GM23338 (cell line): ENCODE measurements at regions not wholly inside any gene's neighbourhood (a gene's known extent, or its start where the extent isn't known, plus 50 kb on each side); places are given as distances from the start of the nearest gene placed in this dataset.

Source experiments
- ATAC-seq: fragments of 200-7000 bp; cut with Tn5 transposase; 3 replicates; pipeline ENCODE4 v1.9.1; 2020
- DNase-seq: peaks from one replicate; pipeline ENCODE4 v3.0.0-alpha.2; 2015; ENCODE audit warnings: low spot score
- H2AFZ ChIP-seq: fragments of 200-600 bp; sonication (generic); 2 replicates; pipeline ENCODE4 v1.8.0; 2016; ENCODE audit warnings: antibody characterized with exemption, mild to moderate bottlenecking, moderate library complexity
- H3F3A ChIP-seq: fragments of 200-600 bp; sonication (generic); replicated peaks from 2 replicates; pipeline ENCODE4 v1.8.0; 2017; ENCODE audit warnings: antibody characterized with exemption, mixed run types, low read depth
- H3K27ac ChIP-seq: fragments of 200-600 bp; sonication (generic); 2 replicates; pipeline ENCODE4 v1.6.1; 2016; ENCODE audit warnings: low read depth
- H3K27me3 ChIP-seq: fragments of 200-600 bp; sonication (generic); 2 replicates; pipeline ENCODE4 v1.8.0; 2016; ENCODE audit warnings: mild to moderate bottlenecking, mixed run types, moderate library complexity; ENCODE audit not compliant: insufficient read depth
- H3K36me3 ChIP-seq: fragments of 200-600 bp; sonication (generic); 2 replicates; pipeline ENCODE4 v1.8.0; 2016; ENCODE audit warnings: mild to moderate bottlenecking; ENCODE audit not compliant: insufficient read depth
- H3K4me1 ChIP-seq: fragments of 200-600 bp; sonication (generic); 2 replicates; pipeline ENCODE4 v1.8.0; 2016; ENCODE audit warnings: mild to moderate bottlenecking, moderate library complexity; ENCODE audit not compliant: insufficient read depth
- H3K4me2 ChIP-seq: fragments of 200-600 bp; sonication (generic); 2 replicates; pipeline ENCODE4 v1.7.1; 2017; ENCODE audit warnings: mixed run types
- H3K4me3 ChIP-seq: fragments of 200-600 bp; sonication (generic); 2 replicates; pipeline ENCODE4 v1.6.1; 2016; ENCODE audit warnings: mixed run types
- H3K79me2 ChIP-seq: fragments of 200-600 bp; sonication (generic); replicated peaks from 2 replicates; pipeline ENCODE4 v1.8.0; 2017; ENCODE audit warnings: mild to moderate bottlenecking; ENCODE audit not compliant: insufficient read depth
- H3K9me2 ChIP-seq: fragments of 200-600 bp; sonication (generic); 2 replicates; pipeline ENCODE4 v1.8.0; 2017; ENCODE audit not compliant: insufficient read depth
- H4K20me1 ChIP-seq: fragments of 200-600 bp; sonication (generic); replicated peaks from 2 replicates; pipeline ENCODE4 v1.8.0; 2017; ENCODE audit warnings: mild to moderate bottlenecking; ENCODE audit not compliant: insufficient read depth
- H3K27ac Mint-ChIP-seq: 2 replicates; pipeline ENCODE4 v1.8.0; 2020; ENCODE audit warnings: inconsistent platforms, mild to moderate bottlenecking, moderate library complexity, mixed read lengths
- H3K27me3 Mint-ChIP-seq: 3 replicates; pipeline ENCODE4 v1.8.0; 2022; ENCODE audit warnings: low read depth, mild to moderate bottlenecking, moderate library complexity, mixed read lengths, inconsistent platforms; ENCODE audit not compliant: insufficient read depth, poor library complexity
- H3K36me3 Mint-ChIP-seq: 3 replicates; pipeline ENCODE4 v1.8.0; 2021; ENCODE audit warnings: low read depth, mild to moderate bottlenecking, inconsistent platforms, moderate library complexity, mixed read lengths
- H3K4me1 Mint-ChIP-seq: 3 replicates; pipeline ENCODE4 v1.8.0; 2020; ENCODE audit warnings: mild to moderate bottlenecking, inconsistent platforms, mixed read lengths
- H3K4me3 Mint-ChIP-seq: 3 replicates; pipeline ENCODE4 v1.8.0; 2021; ENCODE audit warnings: moderate library complexity, mild to moderate bottlenecking, inconsistent platforms, mixed read lengths
- H3K9me3 Mint-ChIP-seq: 3 replicates; pipeline ENCODE4 v1.8.0; 2020; ENCODE audit warnings: moderate library complexity, mild to moderate bottlenecking, inconsistent platforms, mixed read lengths
- CTCF ChIP-seq, 2 experiments: fragments of 200-600 bp in 1 of 2; sonication (generic) in 1 of 2; conservative IDR thresholded peaks; 2 replicates each; pipeline versions ENCODE4 v1.5.1 to v1.6.1; 2016 to 2017; ENCODE audit warnings: antibody characterized with exemption in 2 of 2, low read depth in 2 of 2, mild to moderate bottlenecking in 2 of 2, moderate library complexity in 1 of 2
- EZH2 ChIP-seq: fragments of 200-600 bp; sonication (generic); IDR thresholded peaks from one replicate; pipeline ENCODE4 v1.8.0; 2017; ENCODE audit warnings: antibody characterized with exemption, mild to moderate bottlenecking, low read depth; ENCODE audit not compliant: unreplicated experiment
- EZH2phosphoT487 ChIP-seq: fragments of 200-600 bp; sonication (generic); IDR thresholded peaks from one replicate; pipeline ENCODE4 v1.8.1; 2018; ENCODE audit warnings: antibody characterized with exemption; ENCODE audit not compliant: unreplicated experiment
- JUNB ChIP-seq: IDR thresholded peaks from one replicate; pipeline ENCODE4 v1.6.1; 2016; ENCODE audit warnings: antibody characterized with exemption; ENCODE audit not compliant: unreplicated experiment
- NANOG ChIP-seq: IDR thresholded peaks from 2 replicates; pipeline ENCODE4 v1.6.1; 2016; ENCODE audit warnings: antibody characterized with exemption, borderline replicate concordance
- POLR2AphosphoS5 ChIP-seq: IDR thresholded peaks from 2 replicates; pipeline ENCODE4 v1.6.1; 2016; ENCODE audit warnings: antibody characterized with exemption, low read depth
- REST ChIP-seq: IDR thresholded peaks from one replicate; pipeline ENCODE4 v1.6.1; 2018; ENCODE audit warnings: antibody characterized with exemption; ENCODE audit not compliant: unreplicated experiment
- STAT1 ChIP-seq: IDR thresholded peaks from one replicate; pipeline ENCODE4 v1.6.1; 2016; ENCODE audit warnings: antibody characterized with exemption; ENCODE audit not compliant: unreplicated experiment
- ZNF114 ChIP-seq: fragments of 250-450 bp; sonication (Bioruptor Pico); IDR thresholded peaks from 2 replicates; pipeline ENCODE4 v1.5.0; 2020; ENCODE audit warnings: mild to moderate bottlenecking, moderate library complexity
- ZNF331 ChIP-seq: fragments of 250-450 bp; sonication (Bioruptor Pico); IDR thresholded peaks from 2 replicates; pipeline ENCODE4 v1.5.0; 2020; ENCODE audit warnings: low read depth, mild to moderate bottlenecking, moderate library complexity
- ZNF462 ChIP-seq: fragments of 250-450 bp; sonication (Bioruptor Pico); IDR thresholded peaks from 2 replicates; pipeline ENCODE4 v1.5.0; 2020; ENCODE audit warnings: mild to moderate bottlenecking, moderate library complexity

GRCh38 chr3:104586344-104586743, 780.4 kb upstream of the ALCAM start:
- no peaks in the 10 kb centered on the region for H3K4me1 Mint-ChIP-seq
- H3K27me3 Mint-ChIP-seq, result no peaks in the 10 kb centered on the region
- H3K4me1 ChIP-seq, result no peaks in the 10 kb centered on the region
- H3K36me3 Mint-ChIP-seq, result no peaks in the 10 kb centered on the region
- no peaks in the 10 kb centered on the region for H3K9me2 ChIP-seq
- H3K36me3 ChIP-seq, result no peaks in the 10 kb centered on the region
- H3K27ac ChIP-seq, result no peak overlapping the region
- DNase-seq (no peak), ATAC-seq (no peak)
- no peak overlapping the region for H2AFZ ChIP-seq
- H3K27me3 ChIP-seq, result no peaks in the 10 kb centered on the region
- no peak overlapping the region for H3K4me2 ChIP-seq
- no peaks in the 10 kb centered on the region for H3K79me2 ChIP-seq
- TF ChIP-seq POLR2AphosphoS5 (no peak), JUNB (no peak), ZNF114 (no peak), EZH2 (no peak), NANOG (no peak), STAT1 (no peak), CTCF (conservative IDR thresholded peaks at IDR 0.05; ENCODE audit: low read depth in 2 of 2) (no peak), ZNF331 (CRISPR knock-in tag) (no peak), EZH2phosphoT487 (no peak)
- H3K27ac Mint-ChIP-seq, result no peak overlapping the region
- peaks cover 3% of the 10 kb centered on the region; the same call in 2 of the 3 replicates for H3K9me3 Mint-ChIP-seq
- no peak overlapping the region for H3K4me3 Mint-ChIP-seq
- no peaks in the 10 kb centered on the region for H3F3A ChIP-seq
- H4K20me1 ChIP-seq, result no peaks in the 10 kb centered on the region
- H3K4me3 ChIP-seq, result no peak overlapping the region

GRCh38 chr3:104588442-104588841, 778.3 kb upstream of the ALCAM start:
- no peaks in the 10 kb centered on the region for H3K79me2 ChIP-seq
- H3F3A ChIP-seq, result no peaks in the 10 kb centered on the region
- ATAC-seq (no peak), DNase-seq (no peak)
- TF ChIP-seq ZNF331 (CRISPR knock-in tag) (no peak), REST (no peak), ZNF462 (CRISPR knock-in tag) (no peak), EZH2phosphoT487 (no peak), STAT1 (no peak), ZNF114 (no peak)
- no peak overlapping the region for H3K4me3 ChIP-seq
- H3K4me3 Mint-ChIP-seq, result no peak overlapping the region
- H3K27ac Mint-ChIP-seq, result no peak overlapping the region
- no peaks in the 10 kb centered on the region for H3K36me3 Mint-ChIP-seq
- no peaks in the 10 kb centered on the region for H3K36me3 ChIP-seq
- H3K27me3 Mint-ChIP-seq, result no peaks in the 10 kb centered on the region
- H3K4me1 ChIP-seq, result no peaks in the 10 kb centered on the region
- no peaks in the 10 kb centered on the region for H3K9me2 ChIP-seq
- no peaks in the 10 kb centered on the region for H4K20me1 ChIP-seq
- H3K27me3 ChIP-seq, result no peaks in the 10 kb centered on the region
- peaks cover 3% of the 10 kb centered on the region; the same call in 2 of the 3 replicates for H3K9me3 Mint-ChIP-seq
- H3K27ac ChIP-seq, result no peak overlapping the region
- H3K4me2 ChIP-seq, result no peak overlapping the region
- no peak overlapping the region for H2AFZ ChIP-seq
- no peaks in the 10 kb centered on the region for H3K4me1 Mint-ChIP-seq
